ENCODE measurements at regions not wholly inside any gene's neighbourhood (a gene's known extent, or its start where the extent isn't known, plus 50 kb on each side); places are given as distances from the start of the nearest gene placed in this dataset.
"Not testable (repeated sequence)": the region's sequence is repeated elsewhere in the genome, so short reads cannot be mapped to it uniquely, and the experiment has no call there.

- DNase-seq = no peak
These were observed 291.2 kb downstream of the HGF start for GRCh38 chr7:81478664-81479063.

DNA sequence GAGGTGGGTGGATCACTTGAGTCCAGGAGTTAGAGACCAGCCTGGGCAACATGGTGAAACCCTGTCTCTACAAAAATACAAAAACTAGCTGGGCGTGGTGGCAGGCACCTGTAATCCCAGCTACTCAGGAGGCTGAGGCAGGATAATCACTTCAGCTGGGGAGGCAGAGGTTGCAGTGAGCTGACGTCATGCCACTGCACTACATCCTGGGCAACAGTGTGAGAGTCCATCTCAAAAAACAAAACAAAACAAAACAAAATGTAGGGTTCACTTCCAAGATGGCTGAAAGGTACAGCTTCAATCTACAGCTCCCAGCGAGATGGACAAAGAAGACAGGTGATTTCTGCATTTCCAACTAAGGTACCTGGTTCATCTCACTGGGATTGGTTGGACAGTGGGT, 291.6 kb downstream of the HGF start:
- not testable (repeated sequence) for DNase-seq

DNA sequence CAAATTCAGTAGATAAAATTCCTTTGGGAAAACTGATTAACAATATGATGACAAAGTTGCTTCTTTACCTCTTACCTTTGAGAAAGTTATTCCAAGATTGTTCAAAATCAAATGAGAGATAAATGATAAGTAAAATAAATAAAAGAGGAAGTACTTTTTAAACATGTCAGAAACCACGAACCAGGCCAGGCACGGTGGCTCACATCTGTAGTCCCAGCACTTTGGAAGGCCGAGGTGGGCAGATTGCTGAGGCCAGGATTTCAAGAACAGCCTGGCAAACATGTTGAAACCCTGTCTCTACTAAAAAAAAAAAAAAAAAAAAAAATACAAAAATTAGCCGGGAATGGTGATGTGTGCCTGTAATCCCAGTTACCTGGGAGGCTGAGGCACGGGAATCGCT, 296.6 kb downstream of the HGF start:
- no peak for DNase-seq

DNA sequence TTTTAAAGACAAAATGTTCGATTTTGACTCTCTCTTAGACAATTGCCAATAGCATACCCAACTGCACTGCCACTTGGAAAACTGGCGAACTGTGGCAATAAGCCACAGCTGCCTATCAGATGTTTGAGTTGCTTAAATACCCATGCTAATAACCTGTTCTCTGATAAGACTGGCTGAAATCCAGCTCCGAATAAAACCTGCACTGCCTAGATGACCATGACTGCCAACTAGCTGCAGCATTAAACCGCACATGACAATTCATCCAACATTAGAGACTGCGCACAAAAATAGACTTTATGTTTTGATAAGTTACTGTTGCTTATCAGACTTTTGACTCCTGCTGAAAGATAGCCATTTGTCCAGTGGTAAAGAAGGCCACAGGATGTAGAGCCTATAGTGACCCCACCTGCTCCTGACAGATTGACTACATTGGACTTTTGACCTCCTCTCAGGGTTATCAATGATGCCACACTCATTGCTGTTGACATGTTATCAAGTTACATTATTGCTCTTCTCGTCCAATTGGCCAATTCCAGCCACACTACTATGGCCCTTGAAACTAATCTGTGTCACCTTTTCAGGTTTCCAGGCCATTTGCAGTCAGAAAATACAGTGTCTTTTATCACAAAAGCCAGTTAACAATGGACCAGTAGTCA, 299.0 kb downstream of the HGF start:
- DNase-seq = no peak

- DNase-seq = peak; percentile 55
These were observed 299.8 kb downstream of the HGF start for GRCh38 chr7:81469869-81470723.

- no peak for DNase-seq
These were observed 300.5 kb downstream of the HGF start for GRCh38 chr7:81469153-81469868.

GRCh38 chr7:81468526-81468925, 301.3 kb downstream of the HGF start:
- no peak for DNase-seq

- no peak for DNase-seq
These were observed 301.9 kb downstream of the HGF start for GRCh38 chr7:81467964-81468363.

DNA sequence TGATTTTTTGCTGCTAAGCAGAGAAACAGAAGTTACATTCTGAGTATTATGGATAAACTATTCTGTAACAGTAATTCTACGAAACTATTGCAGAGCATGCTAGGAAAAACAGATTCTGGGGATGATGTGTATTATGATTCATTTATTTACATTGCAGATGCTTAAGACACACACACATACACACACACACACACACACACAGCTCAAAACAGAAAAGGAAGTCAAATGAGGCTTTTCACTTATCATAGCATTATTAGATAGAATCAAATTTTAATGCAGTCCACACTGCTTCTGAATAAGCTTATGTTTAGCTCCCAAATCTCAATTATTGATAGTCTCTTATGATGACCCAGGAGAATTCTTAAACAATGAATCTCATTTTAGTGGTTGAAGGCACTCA, 307.2 kb downstream of the HGF start:
- no peak for DNase-seq

- DNase-seq = no peak
These were observed 309.4 kb downstream of the HGF start for GRCh38 chr7:81460250-81461045.

DNA sequence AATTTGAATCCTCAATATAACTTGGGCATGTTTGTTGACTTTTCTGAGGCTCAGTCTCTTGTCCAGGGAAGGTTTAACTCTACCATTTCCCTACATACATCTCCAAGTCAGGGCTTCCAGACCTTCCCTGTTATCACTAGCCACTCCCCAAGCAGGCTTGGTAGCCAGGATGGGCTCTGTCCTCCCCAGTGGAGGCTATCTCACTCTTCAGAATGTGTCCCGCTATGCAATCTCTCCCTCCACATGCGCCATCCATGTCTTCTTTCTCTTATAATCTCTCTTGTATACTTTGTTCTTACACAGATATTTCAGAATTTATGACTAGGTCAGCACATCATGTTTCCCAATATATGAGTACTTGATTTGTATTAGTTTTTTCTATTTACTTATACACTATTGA, 310.4 kb downstream of the HGF start:
- DNase-seq = no peak

DNA sequence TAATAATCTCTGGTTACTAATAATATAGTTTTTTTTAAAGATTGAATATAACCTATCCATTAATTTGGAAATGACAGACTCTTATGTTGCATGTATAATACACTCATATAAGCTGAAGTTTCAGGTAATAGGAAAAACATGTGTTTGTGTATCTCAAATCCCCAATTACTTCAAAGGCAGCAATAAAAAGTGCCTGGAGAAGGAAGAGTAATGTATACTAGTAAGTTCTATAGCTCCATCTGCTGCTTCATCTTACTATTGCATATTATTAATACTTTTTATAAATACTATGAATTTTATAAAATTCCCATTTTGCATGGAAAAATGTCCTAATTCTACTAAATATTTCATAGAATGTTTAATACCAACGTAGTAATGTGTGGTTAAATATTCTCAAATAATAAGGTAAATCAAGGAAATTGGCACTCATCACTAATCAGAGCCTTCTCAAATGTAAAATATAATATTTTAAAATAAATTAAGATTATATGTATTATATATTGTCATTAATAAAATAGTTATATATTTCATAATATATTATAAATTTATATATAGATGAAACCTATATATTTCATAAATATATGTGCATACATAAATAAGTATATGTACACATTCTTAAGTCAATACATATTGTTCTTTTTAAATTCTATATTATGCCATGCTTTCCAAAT, 311.9 kb downstream of the HGF start:
- DNase-seq = peak; percentile 62

- DNase-seq = not testable (repeated sequence)
These were observed 316.1 kb downstream of the HGF start for GRCh38 chr7:81453770-81454169.

DNA sequence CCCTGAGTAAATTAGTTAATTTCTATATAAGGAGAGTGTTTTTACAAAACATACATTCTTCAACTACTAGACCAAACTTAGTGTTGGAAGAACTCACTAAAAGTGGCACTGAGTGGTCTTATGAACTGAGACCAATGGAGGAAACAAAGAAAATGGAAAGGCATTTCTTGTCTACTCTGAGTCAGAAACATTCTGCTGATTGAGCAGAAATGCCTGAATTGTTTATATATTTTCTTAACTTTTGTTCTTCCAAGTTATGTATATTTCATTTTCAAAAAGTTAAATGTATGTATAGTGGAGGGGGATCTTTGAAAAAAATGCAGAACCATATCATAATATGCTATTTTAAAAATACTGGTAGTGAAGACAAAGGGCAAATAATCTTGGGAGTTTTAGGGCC, 320.7 kb downstream of the HGF start:
- DNase-seq = no peak

- DNase-seq = no peak
These were observed 322.4 kb downstream of the HGF start for GRCh38 chr7:81447351-81447952.

GRCh38 chr7:81446212-81446611, 323.6 kb downstream of the HGF start:
- DNase-seq = no peak

DNA sequence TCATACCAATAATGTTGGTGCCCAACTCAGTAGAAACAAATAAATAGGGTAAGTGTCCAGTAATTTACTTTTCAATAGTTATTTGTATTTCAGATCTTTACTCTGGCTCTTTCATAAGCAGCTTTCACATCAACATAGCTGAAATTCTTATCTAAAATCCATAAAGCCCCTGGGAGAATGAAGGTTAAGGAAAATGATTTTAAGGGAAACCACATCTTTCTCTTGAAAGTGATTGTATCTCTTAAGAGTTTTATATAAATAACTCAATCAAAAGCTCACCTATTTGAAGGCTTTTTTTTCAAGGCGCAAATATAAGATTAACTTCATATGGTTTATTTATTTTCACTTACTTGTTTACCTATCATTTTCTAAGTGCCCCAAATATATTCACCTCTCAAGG, 324.4 kb downstream of the HGF start:
- no peak for DNase-seq

DNA sequence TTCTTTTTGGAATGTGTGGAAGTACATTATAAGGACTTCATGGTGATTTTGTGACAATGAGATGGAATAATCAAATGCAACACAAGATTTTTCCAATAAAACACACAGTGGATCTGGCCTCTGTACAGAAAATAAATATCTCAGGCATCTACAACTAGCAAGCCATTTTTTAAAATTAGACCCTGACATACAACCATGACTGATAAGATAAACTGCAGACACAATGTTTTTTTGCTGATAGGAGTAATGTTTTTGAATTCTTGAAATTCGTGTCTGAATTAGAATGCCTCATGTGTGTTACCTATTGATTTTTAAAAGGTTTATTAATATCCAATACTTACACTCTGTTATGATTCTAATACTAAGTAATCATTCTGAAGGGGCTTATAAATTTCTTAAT, 328.1 kb downstream of the HGF start:
- DNase-seq = no peak

- no peak for DNase-seq
These were observed 330.3 kb downstream of the HGF start for GRCh38 chr7:81439591-81439990.

DNA sequence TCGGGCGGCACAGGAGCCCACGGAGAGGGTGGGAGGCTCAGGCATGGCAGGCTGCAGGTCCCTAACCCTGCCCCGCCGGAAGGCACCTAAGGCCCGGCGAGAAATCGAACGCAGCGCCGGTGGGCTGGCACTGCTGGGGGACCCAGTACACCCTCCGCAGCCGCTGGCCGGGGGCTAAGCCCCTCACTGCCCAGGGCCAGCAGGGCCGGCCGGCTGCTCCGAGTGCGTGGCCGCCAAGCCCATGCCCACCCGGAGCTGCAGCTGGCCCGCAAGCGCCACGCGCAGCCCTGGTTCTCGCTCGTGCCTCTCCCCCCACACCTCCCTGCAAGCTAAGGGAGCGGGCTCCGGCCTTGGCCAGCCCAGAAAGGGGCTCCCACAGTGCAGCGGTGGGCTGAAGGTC, 332.7 kb downstream of the HGF start:
- not testable (repeated sequence) for DNase-seq

DNA sequence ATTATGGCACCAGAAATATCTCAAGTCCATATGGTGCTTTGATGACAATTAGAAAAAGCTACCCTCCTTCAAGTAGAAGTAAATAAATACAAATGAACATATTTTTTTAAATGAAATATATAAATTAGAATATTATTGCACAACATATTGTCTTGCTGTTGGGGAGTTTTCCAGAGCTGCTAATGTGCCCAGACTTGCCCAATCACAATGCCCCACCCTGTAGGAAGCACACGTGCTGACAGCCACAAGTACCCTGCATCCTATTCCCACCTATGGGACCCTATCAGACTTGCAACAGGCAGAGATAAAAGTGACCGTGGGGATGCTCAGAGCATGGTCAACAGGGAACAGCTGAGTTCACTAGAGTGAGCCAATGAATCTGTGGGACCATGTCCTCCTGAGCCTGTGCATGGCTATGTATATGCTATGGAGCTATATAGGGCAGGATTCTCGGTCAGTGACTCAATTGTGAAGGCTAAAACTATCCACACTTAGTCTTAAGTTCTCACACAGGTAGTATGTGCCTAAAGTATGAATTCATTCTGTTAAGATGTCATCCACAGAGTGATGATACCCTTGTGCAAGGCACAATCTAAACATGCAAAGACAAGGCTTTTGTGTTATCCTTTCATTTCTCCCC, 336.0 kb downstream of the HGF start:
- DNase-seq = no peak

All from skin of body (tissue), 1 donor.